Heart left ventricle (tissue), 16 donors: ENCODE measurements at regions not wholly inside any gene's neighbourhood (a gene's known extent, or its start where the extent isn't known, plus 50 kb on each side); places are given as distances from the start of the nearest gene placed in this dataset.

Experiments used
- ATAC-seq, 4 donors: fragments of 200-7000 bp; cut with Tn5 transposase; one replicate each; pipeline ENCODE4 v1.9.1; 2020 to 2022; ENCODE audit warnings: moderate library complexity in 4 of 4, mild to moderate bottlenecking in 3 of 4, moderate number of reproducible peaks in 1 of 4
- DNase-seq, 5 donors: peaks; one replicate each; pipeline ENCODE4 v3.0.0-alpha.2; 2020
- H3K27ac ChIP-seq, 12 donors: fragments of 200-600 bp; sonication (generic) in 4 of 12; one replicate each; pipeline versions ENCODE4 v1.5.0 to v1.8.0; 2016 to 2022; ENCODE audit warnings: mild to moderate bottlenecking in 2 of 12
- H3K27me3 ChIP-seq, 9 donors: fragments of 200-600 bp; sonication (generic) in 2 of 9; one replicate each; pipeline versions ENCODE4 v1.5.1 to v1.8.0; 2016 to 2022; ENCODE audit warnings: mild to moderate bottlenecking in 3 of 9
- H3K36me3 ChIP-seq, 9 donors: fragments of 200-600 bp; sonication (generic) in 2 of 9; one replicate each; pipeline versions ENCODE4 v1.5.0 to v1.8.0; 2018 to 2022; ENCODE audit warnings: mild to moderate bottlenecking in 2 of 9
- H3K4me1 ChIP-seq, 12 donors: fragments of 200-600 bp; sonication (generic) in 4 of 12; one replicate each; pipeline versions ENCODE4 v1.5.0 to v1.8.0; 2016 to 2022; ENCODE audit warnings: mild to moderate bottlenecking in 3 of 12
- H3K4me3 ChIP-seq, 12 donors: fragments of 200-600 bp; sonication (generic) in 4 of 12; one replicate each; pipeline versions ENCODE4 v1.5.0 to v1.8.0; 2017 to 2022; ENCODE audit warnings: mild to moderate bottlenecking in 9 of 12, moderate library complexity in 4 of 12
- H3K9me3 ChIP-seq, 12 donors: fragments of 200-600 bp; sonication (generic) in 4 of 12; one replicate each; pipeline versions ENCODE4 v1.5.0 to v1.8.0; 2016 to 2022; ENCODE audit warnings: mild to moderate bottlenecking in 1 of 12
- POLR2A ChIP-seq, 2 donors: fragments of 450-650 bp; IDR thresholded peaks; one replicate each; pipeline ENCODE4 v1.6.1; 2017; ENCODE audit warnings: antibody characterized with exemption in 2 of 2, mild to moderate bottlenecking in 2 of 2, moderate library complexity in 2 of 2
- WGBS, 4 donors: extraction: QIAGEN DNeasy Blood & Tissue Kit in 2 of 4; methylation state at CpG; one replicate each; pipeline versions ENCODE4 v1.1.5 to v1.1.7; 2013 to 2018; 5-methylcytosine and 5-hydroxymethylcytosine counted together
- intact Hi-C, 10 donors: fragments of 100-400 bp; cut with DNase I; formaldehyde crosslinking; loops; one replicate each; pipeline versions ENCODE4 v1.11.1 to v1.14.2; 2022
- TF ChIP-seq, protein P1 (sequence below), 12 donors: fragments of 200-600 bp; sonication (generic) in 4 of 12; IDR thresholded peaks; one replicate each; pipeline versions ENCODE4 v1.5.0 to v1.8.0; 2018 to 2022; ENCODE audit warnings: antibody characterized with exemption in 12 of 12, mild to moderate bottlenecking in 5 of 12
- donor health status: ischemic (EF 13 %, LVEDD 7.1; RV severe dilation, severe dysfunction).
- donor health status: healthy with polysubstance abuse.
- donor health status: DM: no; HTN: yes; CAD: no.
- donor health status: DM: no; HTN: no; CAD: no.
- donor health status: ischemic (EF 25% LVEDD 6.9; RV normal size, moderate dysfunction).
- donor health status: ischemic (EF 25% LVEDD 5.7; RV mildly dilated, moderate dysfunction).
- donor health status: healthy.
- donor health status: DM: yes; HTN: yes; CAD: no.
- donor health status: ischemic (EF 35%, LVEDD 5.7; RV mildly dilated, moderate dysfunction).
- donor health status: nonischemic (EF 11% LVEDD 7.7; RV severe dilation, severe dysfunction).
- donor health status: DM: yes; HTN: yes; CAD: no.
- donor health status: PGD.
- donor health status: ischemic (EF 29% LVEDD 5.4; RV normal size, mild dysfunction).
- donor health status: nonischemic (EF 23%, LVEDD 6.1; RV moderate dilation, normal function).

DNA sequence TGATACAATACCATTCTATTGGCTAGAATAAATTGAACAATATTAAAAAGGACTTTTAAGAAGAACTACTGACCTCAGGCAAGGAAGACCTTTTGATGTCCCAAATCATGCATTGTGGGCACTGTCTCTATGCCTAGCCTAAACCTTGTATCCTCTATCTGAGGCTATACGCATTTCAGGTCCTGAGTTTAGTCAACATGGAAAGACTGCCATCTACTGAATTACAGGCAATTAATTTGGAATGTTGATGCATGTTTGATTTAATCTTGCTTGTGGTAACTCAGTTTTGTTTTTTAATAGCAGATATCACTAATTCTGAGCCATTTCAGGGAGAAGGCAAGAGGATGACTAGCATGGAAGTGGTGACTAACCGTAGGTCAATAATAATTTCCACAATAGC, 585.3 kb upstream of the CCNG1 start:
- Histone ChIP-seq H3K9me3 (no peaks in the 10 kb centered on the region), H3K4me1 (no peaks in the 10 kb centered on the region), H3K27ac (no peak overlapping the region), H3K27me3 (no peaks in the 10 kb centered on the region), H3K4me3 (no peak overlapping the region), H3K36me3 (no peaks in the 10 kb centered on the region)
- DNase-seq (no peak), ATAC-seq (no peak)
- no peak for TF ChIP-seq POLR2A (IDR thresholded peaks at IDR 0.05)
- TF ChIP-seq, protein P1, sequence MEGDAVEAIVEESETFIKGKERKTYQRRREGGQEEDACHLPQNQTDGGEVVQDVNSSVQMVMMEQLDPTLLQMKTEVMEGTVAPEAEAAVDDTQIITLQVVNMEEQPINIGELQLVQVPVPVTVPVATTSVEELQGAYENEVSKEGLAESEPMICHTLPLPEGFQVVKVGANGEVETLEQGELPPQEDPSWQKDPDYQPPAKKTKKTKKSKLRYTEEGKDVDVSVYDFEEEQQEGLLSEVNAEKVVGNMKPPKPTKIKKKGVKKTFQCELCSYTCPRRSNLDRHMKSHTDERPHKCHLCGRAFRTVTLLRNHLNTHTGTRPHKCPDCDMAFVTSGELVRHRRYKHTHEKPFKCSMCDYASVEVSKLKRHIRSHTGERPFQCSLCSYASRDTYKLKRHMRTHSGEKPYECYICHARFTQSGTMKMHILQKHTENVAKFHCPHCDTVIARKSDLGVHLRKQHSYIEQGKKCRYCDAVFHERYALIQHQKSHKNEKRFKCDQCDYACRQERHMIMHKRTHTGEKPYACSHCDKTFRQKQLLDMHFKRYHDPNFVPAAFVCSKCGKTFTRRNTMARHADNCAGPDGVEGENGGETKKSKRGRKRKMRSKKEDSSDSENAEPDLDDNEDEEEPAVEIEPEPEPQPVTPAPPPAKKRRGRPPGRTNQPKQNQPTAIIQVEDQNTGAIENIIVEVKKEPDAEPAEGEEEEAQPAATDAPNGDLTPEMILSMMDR (IDR thresholded peaks at IDR 0.05), result no peak
- WGBS, 4 donors, result 73 to 80% (median 80%) methylated on average over 2 of the region's 2 CpGs
- intact Hi-C loops, result no loop called here

DNA sequence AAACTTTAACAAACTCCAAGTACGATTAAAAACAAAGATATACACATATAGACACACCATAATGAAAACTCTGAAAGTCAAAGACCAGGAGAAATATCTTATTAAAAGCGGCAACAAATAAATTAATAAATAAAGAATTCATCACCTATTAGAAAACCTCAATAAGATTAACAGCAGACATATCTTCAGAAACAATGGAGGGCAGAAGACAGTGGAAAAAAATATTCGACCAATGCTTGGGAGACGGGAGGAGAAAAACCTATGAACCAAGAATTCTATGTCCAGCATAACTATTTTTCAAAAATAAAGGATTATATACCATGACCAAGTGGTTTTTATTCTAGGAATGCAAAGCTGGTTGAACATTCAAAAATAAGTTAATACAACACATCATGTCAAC, 578.6 kb upstream of the CCNG1 start:
- TF ChIP-seq, protein P1 (IDR thresholded peaks at IDR 0.05), result no peak
- TF ChIP-seq POLR2A (IDR thresholded peaks at IDR 0.05), result no peak
- no peaks in the 10 kb centered on the region for H3K4me1 ChIP-seq
- WGBS, 4 donors, result 88 to 90% (median 89%) methylated on average over 4 of the region's 4 CpGs
- no peak overlapping the region for H3K27ac ChIP-seq
- no peak overlapping the region for H3K4me3 ChIP-seq
- H3K9me3 ChIP-seq, result peaks cover 0 to 33% (median 18%) of the 10 kb centered on the region in 12 donors
- H3K36me3 ChIP-seq, result no peaks in the 10 kb centered on the region
- ATAC-seq (no peak), DNase-seq (no peak)
- no peaks in the 10 kb centered on the region for H3K27me3 ChIP-seq
- intact Hi-C loops, result no loop called here

DNA sequence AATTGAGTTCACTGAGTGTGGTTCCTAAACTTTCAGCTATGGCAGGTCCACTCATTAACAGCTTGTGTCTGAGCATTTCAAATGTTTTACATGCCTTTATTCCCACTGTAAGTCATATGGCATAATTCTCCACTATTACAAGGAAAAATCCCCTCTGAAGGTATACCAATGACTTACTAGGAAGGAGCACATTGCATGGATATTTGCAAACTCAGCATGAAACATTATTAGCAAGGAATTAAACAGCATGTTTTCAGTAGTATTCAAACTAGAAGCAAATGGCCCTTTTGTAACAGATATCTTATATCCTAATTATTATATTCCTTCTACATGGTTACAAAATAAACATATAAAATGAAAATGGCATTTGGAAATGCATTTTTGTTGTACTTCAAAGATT, 566.4 kb upstream of the CCNG1 start:
- H3K4me1 ChIP-seq, result no peaks in the 10 kb centered on the region
- intact Hi-C loops, result no loop called here
- H3K36me3 ChIP-seq, result no peaks in the 10 kb centered on the region
- no peak for ATAC-seq
- no peaks in the 10 kb centered on the region for H3K27me3 ChIP-seq
- H3K4me3 ChIP-seq, result no peak overlapping the region
- no peak overlapping the region for H3K27ac ChIP-seq
- no peak for DNase-seq
- peaks cover 0 to 24% (median 2%) of the 10 kb centered on the region in 12 donors for H3K9me3 ChIP-seq
- TF ChIP-seq POLR2A (IDR thresholded peaks at IDR 0.05), result no peak
- TF ChIP-seq, protein P1 (IDR thresholded peaks at IDR 0.05), result no peak

DNA sequence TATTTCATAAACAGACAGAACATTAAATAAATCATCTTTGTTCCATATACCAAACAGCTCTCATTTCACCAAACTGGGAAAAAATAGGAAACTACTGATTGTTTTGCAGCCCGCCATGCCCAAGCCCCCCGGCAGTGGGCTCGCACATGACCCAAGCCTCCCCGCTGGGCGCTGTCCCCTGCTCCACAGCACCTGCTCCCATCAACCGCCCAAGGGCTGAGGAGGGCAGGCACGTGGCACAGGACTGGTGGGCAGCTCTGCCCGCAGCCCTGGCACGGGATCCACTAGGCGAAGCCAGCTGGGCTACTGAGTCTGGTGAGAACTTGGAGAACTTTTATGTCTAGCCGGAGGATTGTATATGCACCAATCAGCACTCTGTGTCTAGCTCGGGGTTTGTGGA, 554.8 kb upstream of the CCNG1 start:
- Histone ChIP-seq H3K4me3 (no peak overlapping the region), H3K27ac (no peak overlapping the region), H3K4me1 (no peaks in the 10 kb centered on the region), H3K9me3 (peaks cover 0 to 4% (median 0%) of the 10 kb centered on the region in 12 donors), H3K36me3 (no peaks in the 10 kb centered on the region), H3K27me3 (no peaks in the 10 kb centered on the region)
- DNase-seq, result peak in 1 of 5 donors; percentile 37
- TF ChIP-seq POLR2A (IDR thresholded peaks at IDR 0.05), result no peak
- TF ChIP-seq, protein P1 (IDR thresholded peaks at IDR 0.05), result no peak
- ATAC-seq, result no peak
- intact Hi-C loops, result no loop called here
- 81 to 86% (median 85%) methylated on average over 12 of the region's 12 CpGs for WGBS, 4 donors
